HG03432 (cell line): ENCODE measurements at regions not wholly inside any gene's neighbourhood (a gene's known extent, or its start where the extent isn't known, plus 50 kb on each side); places are given as distances from the start of the nearest gene placed in this dataset.
"Not testable (repeated sequence)": the region's sequence is repeated elsewhere in the genome, so short reads cannot be mapped to it uniquely, and the experiment has no call there.

Experiments
- ATAC-seq: cut with Tn5 transposase; IDR thresholded peaks from one replicate; pipeline ENCODE4 v1.9.1; 2021; ENCODE audit warnings: mild to moderate bottlenecking, moderate library complexity; ENCODE audit not compliant: unreplicated experiment

DNA sequence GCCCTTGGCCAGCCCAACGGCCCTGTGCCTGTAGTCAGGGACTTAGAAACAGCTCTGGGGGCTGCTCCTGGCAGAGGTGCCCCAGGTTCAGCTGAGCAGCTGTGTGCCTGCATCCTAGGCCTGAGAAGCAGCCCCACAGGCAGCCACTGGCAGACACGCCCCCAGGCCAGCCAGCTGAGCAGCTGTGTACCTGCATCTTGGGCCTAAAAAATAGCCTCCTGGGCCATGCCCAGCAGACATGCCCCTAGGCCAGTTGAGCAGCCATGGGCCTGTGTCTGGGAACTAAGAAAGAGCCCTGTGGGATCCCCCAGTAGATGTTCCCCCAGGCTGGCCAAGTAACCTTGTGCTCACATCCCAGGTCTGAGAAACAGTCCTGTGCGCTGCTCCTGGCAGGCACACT, 64.0 kb downstream of the TBR1 start:
- ATAC-seq, result no peak

DNA sequence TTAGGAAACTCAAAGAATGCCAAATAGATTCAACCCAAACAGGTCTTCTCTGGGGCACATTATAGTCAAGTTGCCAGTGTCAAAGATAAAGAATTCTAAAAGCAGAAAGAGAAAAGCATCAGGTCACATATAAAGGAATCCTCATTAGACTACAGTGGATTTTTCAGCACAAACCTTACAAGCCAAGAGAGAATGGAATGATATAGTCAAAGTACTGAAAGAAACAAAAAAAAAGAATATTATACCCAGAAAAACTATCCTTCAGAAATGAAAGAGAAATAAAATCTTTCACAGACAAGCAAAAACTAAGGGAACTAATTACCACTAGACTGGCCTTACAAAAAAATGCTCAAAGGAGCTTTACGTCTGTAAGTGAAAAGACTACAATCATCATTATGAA, 65.5 kb downstream of the TBR1 start:
- no peak for ATAC-seq

DNA sequence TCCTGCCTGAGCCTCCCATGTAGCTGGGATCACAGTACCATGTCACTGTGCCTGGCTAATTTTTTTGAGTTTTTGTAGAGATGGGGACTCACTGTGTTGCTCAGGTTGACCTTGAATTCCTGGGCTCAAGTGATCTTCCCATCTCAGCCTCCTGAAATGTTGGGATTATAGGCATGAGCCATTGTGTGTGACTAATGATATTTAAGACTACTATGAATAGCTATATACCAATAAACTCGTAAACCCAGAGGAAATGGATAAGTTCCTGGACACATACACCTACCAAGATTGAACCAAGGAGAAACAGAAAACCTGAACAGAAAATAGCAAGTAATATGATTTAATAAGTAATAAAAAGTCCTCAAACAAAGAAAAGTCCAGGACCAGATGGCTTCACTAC, 68.0 kb downstream of the TBR1 start:
- no peak for ATAC-seq

DNA sequence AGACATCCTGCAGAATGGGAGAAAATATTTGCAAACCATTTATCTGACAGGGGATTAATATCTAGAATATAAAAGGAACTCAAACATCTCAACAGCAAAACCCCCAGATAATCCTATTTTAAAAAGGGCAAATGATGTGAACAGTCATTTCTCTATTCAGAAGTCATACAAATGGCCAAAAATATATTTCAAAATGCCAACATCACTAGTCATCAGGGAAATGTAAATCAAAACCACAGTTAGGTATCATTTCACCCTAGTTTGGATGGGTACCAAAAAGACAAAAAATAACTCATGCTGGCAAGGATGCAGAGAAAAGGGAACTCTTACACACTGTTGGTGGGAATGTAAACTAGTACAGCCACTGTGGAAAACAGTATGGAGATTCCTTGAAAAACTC, 70.0 kb downstream of the TBR1 start:
- ATAC-seq, result no peak

DNA sequence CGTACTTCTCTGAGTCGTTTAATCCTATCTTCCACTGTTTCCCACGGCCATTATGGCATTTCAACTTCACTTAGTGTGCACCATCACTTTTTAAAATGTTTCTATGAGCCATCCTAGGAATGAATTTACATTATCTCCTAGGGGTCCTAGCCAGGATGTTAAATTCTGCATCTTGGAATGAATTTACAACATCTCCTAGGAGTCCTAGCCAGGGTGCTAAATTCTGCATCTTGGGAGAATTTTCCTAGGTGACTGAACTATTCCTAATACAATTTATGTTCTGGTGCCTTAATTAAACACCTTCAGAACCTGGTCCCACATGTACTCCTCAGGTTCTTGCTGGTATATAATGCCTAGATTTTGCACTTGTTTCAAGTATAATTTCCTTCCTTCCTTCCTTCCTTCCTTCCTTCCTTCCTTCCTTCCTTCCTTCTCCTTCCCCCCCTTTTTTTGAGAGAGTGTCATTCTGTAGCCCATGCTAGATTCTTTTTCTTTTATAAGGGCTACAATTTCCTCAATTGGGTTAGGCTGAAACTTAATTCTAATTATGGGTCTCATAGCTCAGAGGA, 72.1 kb downstream of the TBR1 start:
- ATAC-seq, result no peak

DNA sequence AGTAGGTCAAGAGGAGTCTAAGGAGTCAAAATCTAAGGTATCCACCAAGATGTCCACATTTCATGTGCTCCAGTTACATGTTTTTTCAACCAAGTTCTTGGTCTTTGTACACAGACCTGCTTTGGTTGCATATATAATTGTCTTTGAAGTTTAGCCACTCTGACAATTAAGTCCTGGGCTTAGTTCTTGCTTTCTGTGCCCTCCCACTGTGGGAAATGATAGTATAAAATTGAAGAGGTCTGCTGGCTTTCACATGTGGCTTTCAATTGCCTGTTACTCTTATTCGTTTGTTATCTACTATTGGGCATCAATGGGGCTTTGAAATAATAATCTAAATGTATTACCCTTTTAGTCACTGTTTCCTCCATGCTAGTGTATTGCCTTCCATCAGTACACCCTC, 72.8 kb downstream of the TBR1 start:
- no peak for ATAC-seq

DNA sequence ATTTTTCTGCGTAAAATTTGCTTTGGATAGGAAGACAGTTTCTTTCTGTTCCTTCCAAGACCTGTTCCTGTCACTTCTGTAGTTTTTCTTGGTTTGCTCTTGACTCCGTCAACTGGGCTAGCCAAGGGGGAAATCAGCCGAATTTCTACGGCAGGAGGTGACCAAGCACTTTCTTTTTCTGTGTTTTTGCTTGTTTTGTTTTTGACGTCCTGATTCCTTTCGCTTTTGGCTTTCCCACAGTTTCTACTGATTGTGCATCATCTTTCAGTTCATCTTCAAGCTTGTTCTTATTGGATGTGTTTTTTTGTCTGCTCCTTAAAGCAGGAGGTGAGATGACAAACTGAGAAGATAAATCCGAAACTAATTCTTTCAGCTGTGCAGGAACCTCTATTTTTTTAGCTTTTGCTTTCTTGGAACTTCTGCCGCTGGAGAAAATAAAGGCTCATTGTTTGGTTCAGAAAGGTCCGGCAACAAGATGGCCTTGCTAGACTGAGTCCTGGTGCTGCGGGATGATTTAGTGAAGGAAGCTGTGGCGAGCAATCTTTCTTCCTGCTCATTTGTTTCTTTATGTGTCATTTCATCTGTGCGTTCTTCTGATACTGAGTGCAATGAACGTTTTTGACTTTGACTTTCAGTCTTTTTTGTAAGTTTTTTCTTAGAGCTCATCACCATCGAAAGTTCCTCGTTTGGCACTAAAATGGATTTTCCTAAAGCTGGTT, 85.0 kb downstream of the TBR1 start:
- ATAC-seq, result peak; percentile 65

DNA sequence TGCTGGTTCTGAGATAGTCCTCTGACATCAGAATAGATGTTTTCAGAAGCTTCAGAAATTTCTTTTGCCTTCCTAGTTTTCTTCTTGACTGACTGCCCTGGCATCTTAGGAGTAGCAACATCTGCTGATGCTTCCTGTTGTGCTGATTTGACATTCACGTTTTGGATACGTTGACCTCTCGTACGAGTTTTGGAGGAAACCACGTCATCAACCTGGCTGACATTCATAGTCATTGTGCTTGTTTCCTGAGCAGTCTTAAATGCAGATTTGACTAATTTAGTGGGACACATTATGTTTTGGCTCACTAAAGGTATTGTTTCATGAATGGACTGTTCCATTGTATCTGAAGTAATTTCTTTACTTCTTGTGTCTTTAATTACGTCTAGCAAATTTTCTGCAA, 86.2 kb downstream of the TBR1 start:
- ATAC-seq, result not testable (repeated sequence)

DNA sequence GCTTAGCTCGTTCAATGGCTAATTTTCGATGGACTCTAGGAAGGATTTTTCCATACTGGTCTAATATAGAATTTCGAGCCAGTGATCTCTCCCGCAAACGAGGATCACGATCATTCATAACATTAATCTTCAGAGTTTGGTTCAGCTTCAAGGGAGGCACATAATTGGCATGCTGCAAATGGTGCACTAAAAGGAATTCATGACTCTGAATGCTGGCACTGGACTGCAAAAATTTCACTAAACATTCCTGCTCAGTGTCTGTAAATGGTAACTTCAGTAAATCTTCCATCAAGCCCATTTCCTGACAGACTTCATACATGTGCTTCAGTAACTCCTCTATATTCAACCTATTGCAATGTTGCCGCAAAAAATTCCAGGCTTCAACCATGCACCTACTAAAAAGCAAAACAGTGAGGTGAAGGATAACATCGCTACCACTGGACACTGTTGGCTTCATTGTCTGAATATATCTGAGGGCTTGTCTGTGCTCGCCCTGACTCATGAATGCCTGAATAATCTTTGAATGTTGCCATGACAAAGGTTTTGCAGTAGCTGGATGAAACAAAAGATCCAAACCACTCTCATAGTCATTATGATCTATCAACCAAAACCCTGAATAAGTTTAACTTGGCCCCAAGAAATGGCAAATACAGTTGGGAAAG, 88.7 kb downstream of the TBR1 start:
- ATAC-seq, result not testable (repeated sequence)

DNA sequence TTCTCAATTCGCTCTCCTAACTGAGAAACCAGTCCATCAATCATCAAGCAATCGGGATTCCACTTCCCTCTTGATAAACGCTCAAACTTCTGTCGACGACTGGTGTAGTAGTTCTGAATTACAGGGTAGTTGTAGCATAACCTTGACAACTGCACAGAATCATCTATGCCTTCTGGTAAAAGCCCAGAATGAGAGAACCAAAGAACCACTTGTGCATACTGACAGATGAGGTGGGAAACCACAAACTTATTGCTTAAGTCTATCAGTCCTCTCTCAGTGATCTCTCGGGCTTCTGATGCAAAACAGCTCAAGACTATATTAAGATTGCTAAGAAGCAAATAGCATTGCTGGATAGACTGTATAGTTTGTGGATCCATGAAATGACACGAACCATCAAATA, 89.4 kb downstream of the TBR1 start:
- ATAC-seq, result not testable (repeated sequence)

DNA sequence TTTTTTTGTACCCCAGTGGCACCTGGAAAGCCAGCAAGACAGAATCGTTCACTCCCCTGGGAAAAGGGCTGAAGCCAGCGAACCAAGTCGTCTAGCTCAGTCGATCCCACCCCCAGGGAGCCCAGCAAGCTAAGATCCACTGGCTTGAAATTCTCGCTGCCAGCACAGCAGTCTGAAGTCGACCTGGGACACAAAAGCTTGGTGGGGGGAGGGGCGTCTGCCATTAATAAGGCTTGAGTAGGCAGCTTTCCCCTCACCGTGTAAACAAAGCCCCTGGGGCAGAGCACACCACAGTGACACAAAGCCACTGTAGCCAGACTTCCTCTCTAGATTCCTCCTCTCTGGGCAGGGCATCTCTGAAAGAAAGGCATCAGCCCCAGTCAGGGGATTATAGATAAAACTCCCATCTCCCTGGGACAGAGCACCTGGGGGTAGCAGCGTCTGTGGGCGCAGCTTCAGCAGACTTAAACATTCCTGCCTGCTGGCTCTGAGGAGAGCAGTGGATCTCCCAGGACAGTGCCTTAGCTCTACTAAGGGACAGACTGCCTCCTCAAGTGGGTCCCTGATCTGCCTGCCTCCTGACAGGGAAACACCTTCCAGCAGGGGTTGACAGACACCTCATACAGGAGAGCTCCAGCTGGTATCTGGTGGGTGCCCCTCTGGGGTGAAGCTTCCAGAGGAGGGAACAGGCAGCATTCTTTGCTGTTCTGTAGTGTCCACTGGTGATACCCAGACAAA, 97.4 kb downstream of the TBR1 start:
- not testable (repeated sequence) for ATAC-seq

DNA sequence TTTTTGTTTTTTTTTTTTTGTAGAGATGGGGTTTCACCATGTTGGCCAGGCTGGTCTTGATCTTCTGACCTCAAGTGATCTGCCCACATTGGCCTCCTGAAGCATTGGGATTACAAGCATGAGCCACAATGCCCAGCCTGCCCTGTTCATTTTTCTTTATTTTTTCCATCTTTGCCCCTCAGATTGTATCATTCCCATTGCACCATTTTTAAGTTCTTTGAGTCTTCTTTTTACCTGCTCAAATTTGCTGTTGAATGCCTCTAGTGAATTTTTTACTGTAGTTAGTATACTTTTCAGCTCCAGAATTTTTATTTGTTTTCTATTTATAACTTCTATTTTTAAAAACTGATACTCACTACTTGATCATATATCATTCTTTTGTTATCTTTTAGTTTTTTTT, 101.4 kb upstream of the SLC4A10 start:
- no peak for ATAC-seq

DNA sequence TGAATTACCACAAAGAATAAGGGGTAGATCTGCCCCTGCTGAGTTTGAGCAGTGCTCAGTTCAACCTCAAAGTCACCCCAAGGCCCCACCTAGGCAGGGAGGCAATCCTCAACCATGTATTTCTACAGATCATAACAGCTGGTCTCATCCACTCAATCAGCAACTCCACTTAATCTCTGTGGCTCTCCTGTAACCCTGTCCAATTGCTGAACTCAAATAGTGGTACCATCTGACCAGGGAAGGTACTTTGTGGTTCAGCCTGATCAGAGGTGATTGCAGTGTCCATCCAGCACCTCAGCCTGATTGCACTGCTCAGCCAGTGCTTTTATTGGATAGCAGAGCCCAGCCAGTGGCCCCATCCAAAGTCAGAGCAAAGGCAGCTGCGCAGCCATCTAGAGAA, 91.0 kb upstream of the SLC4A10 start:
- no peak for ATAC-seq

DNA sequence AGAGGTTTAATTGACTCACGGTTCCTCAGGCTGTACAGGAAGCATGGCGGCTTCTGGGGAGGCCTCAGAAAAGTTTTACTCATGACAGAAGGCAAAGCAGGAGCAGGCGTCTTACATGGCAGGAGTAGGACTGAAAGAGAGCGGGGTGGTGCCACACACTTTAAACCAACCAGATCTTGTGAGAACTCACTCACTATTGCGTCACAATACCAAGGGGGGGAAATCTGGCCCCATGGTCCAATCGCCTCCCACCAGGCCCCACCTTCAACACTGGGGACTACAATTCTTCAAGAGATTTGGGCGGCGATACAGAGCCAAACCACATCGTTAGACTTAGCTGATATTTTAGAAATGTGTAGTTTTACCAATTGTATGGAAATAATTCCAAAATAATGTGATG, 77.6 kb upstream of the SLC4A10 start:
- no peak for ATAC-seq

DNA sequence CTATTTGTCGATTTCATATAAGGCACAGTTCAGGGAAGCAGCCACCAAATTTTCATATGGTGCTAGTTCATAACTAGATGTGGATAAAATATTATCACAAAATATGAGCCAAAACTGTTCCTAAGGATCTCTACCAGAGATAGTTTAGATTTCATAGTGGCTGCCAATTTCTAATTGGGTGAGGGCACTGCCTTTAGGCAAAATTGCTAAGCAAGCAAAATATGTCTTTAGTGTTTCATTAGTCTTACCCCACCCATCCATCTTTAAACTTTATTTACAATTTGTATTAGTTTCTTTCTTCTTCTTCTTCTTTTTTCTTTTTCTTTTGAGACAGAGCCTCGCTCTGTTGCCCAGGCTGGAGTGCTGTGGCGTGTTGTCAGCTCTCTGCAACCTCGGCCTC, 77.1 kb upstream of the SLC4A10 start:
- no peak for ATAC-seq

DNA sequence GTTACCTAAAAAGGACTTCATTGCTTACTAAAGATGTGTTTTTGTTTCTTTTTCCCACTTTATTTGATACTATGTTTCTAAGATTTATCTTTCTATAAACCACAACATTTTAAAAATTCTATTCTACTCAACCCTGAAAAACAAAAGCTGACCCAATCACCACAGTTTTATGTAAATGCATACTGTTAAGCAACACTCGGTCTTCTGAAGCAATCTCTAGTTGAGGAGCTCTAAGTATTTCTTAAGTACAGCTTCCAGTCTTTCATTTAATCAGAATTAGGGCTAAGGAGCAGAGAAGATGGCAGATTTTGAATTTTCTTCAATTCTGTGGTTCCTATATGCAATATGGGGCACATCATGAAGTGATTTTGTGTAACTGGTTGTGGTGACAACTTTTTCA, 72.2 kb upstream of the SLC4A10 start:
- ATAC-seq, result no peak

DNA sequence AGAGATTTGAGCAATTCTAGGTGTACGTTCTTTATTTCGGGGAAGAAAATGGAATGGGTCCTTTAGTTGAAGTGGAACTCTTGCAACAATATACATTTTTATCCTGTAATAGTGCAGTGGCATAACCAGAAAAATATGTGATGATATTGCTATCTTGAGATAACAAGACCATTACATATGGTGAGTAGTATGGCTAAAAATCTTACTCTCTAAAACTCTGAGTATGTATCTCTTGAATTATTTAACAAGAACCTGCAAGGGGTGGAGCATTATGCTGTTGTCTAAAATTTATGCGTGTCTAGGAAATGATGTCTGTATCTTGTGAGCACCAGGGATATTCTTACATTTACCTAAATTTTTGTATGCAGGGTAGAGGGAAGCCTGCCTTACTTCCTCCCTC, 68.4 kb upstream of the SLC4A10 start:
- ATAC-seq, result no peak

DNA sequence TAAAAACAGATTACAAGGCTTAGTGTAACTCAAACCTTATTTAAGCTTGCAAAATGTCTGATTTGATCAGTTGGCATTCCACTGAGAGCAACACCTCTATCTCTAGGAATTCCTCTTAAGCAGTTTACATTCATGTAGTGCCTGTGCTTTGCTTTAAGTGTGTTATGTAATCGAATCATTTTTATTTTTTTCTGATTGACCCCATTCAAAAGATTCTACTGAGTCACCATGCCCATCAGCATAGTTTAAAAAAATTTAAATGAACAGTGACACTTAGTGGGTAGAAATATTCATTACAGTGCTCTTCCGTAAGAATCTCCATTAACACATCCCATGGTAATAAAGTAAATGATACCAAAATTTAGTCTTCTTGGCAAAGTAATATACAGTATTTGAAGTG, 67.8 kb upstream of the SLC4A10 start:
- no peak for ATAC-seq

DNA sequence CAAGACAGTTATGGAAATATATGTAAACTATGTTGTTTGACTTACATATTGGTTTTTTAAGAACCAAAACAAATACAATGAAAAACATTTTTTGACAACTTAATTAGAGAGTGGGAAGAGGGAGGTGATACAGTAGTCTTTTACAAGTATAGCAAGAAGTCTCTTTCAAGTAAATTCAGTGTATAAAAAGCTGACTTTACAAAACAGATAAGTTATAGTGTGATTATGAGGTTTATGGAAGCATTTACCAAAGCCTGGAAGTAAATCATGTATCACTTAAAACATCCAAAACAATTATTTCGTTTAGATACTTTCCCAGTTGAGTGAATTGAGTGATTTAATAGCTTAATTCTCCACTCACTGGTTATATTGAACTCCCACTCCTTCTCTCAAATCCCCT, 66.7 kb upstream of the SLC4A10 start:
- ATAC-seq, result no peak

DNA sequence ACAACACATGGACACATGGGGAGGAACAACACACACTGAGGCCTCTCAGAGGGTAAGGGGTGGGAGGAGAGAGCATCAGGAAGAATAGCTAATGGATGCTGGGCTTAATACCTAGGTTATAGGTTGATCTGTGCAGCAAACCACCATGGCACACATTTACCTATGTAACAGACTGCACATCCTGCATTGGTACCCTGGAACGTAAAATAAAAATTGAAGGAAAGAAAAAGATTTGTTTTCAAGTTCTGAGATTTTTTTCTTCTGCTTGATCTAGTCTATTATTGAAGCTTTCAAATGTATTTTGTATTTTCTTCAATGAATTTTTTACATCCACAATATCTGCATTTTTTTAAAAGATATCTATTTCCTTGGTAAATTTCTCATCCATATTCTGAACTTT, 59.3 kb upstream of the SLC4A10 start:
- no peak for ATAC-seq

DNA sequence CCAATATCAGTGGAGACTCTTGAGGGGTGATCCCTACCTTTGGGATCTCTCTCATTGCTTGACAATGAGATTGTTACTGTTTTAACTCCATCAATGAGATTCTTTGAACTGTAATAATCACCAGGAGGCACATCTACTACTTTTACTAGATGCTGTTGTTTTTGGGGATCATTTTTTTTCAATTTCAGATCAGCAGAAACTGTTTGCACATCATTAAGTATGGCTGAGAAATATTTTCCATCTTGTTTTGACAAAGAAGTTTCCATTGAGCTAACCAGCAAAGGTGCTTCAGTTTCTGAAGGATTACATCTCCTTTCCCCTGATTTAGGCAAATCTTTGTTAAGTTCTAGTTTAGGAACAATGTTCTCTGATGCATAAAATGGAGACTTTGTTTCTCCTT, 54.8 kb upstream of the SLC4A10 start:
- ATAC-seq, result no peak
